Parathyroid adenoma (tissue), 2 donors: ENCODE measurements at regions not wholly inside any gene's neighbourhood (a gene's known extent, or its start where the extent isn't known, plus 50 kb on each side); places are given as distances from the start of the nearest gene placed in this dataset.

Experiments
- H2AFZ ChIP-seq: fragments of 300-600 bp; sonication (generic); one replicate; pipeline ENCODE4 v1.7.0; 2017; ENCODE audit warnings: antibody characterized with exemption, mild to moderate bottlenecking
- H3K27ac ChIP-seq: fragments of 300-600 bp; sonication (generic); one replicate; pipeline ENCODE4 v1.7.0; 2017
- H3K27me3 ChIP-seq: fragments of 300-600 bp; sonication (generic); one replicate; pipeline ENCODE4 v1.7.0; 2017; ENCODE audit warnings: low read length; ENCODE audit not compliant: control insufficient read depth, insufficient read depth
- H3K36me3 ChIP-seq: fragments of 300-600 bp; sonication (generic); one replicate; pipeline ENCODE4 v1.7.0; 2017; ENCODE audit warnings: low read length; ENCODE audit not compliant: control insufficient read depth, insufficient read depth
- H3K4me1 ChIP-seq: fragments of 300-600 bp; sonication (generic); one replicate; pipeline ENCODE4 v1.7.0; 2017; ENCODE audit warnings: control low read depth
- H3K4me2 ChIP-seq: fragments of 300-600 bp; sonication (generic); one replicate; pipeline ENCODE4 v1.7.0; 2017; ENCODE audit warnings: low read length
- H3K4me3 ChIP-seq: fragments of 300-600 bp; sonication (generic); one replicate; pipeline ENCODE4 v1.7.0; 2017; ENCODE audit warnings: low read depth, low read length
- H3K79me2 ChIP-seq: fragments of 300-600 bp; sonication (generic); one replicate; pipeline ENCODE4 v1.7.0; 2017; ENCODE audit warnings: control low read depth
- H3K9ac ChIP-seq: fragments of 300-600 bp; sonication (generic); one replicate; pipeline ENCODE4 v1.7.0; 2017; ENCODE audit warnings: mild to moderate bottlenecking
- H3K9me3 ChIP-seq: fragments of 300-600 bp; sonication (generic); one replicate; pipeline ENCODE4 v1.7.0; 2017; ENCODE audit warnings: low read length; ENCODE audit not compliant: control insufficient read depth
- CTCF ChIP-seq: fragments of 300-600 bp; sonication (generic); IDR thresholded peaks from one replicate; pipeline ENCODE4 v1.7.0; 2017; ENCODE audit warnings: antibody characterized with exemption, mild to moderate bottlenecking
- donor health status: primary hyperparathyroidism.

GRCh38 chr3:70561796-70562195 is 249.4 kb upstream of the MDFIC2 start:
- no peak overlapping the region for H3K4me3 ChIP-seq
- H3K27ac ChIP-seq = no peak overlapping the region
- no peak for TF ChIP-seq CTCF
- no peak overlapping the region for H3K4me2 ChIP-seq
- no peaks in the 10 kb centered on the region for H3K4me1 ChIP-seq
- H3K9me3 ChIP-seq = no peaks in the 10 kb centered on the region
- H2AFZ ChIP-seq = no peak overlapping the region
- no peak overlapping the region for H3K9ac ChIP-seq
- no peaks in the 10 kb centered on the region for H3K79me2 ChIP-seq
- no peaks in the 10 kb centered on the region for H3K27me3 ChIP-seq
- H3K36me3 ChIP-seq = no peaks in the 10 kb centered on the region

- Histone ChIP-seq H3K36me3 (no peaks in the 10 kb centered on the region), H3K79me2 (no peaks in the 10 kb centered on the region), H3K27me3 (no peaks in the 10 kb centered on the region), H3K4me3 (no peak overlapping the region), H3K9me3 (no peaks in the 10 kb centered on the region), H3K27ac (no peak overlapping the region), H2AFZ (no peak overlapping the region), H3K9ac (no peak overlapping the region), H3K4me1 (no peaks in the 10 kb centered on the region), H3K4me2 (no peak overlapping the region)
- TF ChIP-seq CTCF = no peak
Observed at GRCh38 chr3:70558956-70559355, 246.5 kb upstream of the MDFIC2 start.

- Histone ChIP-seq H3K9ac (no peak overlapping the region), H3K27ac (no peak overlapping the region), H2AFZ (no peak overlapping the region), H3K27me3 (no peaks in the 10 kb centered on the region), H3K4me1 (no peaks in the 10 kb centered on the region), H3K9me3 (no peaks in the 10 kb centered on the region), H3K79me2 (no peaks in the 10 kb centered on the region), H3K4me2 (no peak overlapping the region), H3K4me3 (no peak overlapping the region), H3K36me3 (no peaks in the 10 kb centered on the region)
- no peak for TF ChIP-seq CTCF
Observed at GRCh38 chr3:70557976-70558375, 245.5 kb upstream of the MDFIC2 start.

- TF ChIP-seq CTCF = no peak
- Histone ChIP-seq H3K4me1 (no peaks in the 10 kb centered on the region), H2AFZ (no peak overlapping the region), H3K4me2 (no peak overlapping the region), H3K27me3 (no peaks in the 10 kb centered on the region), H3K79me2 (no peaks in the 10 kb centered on the region), H3K4me3 (no peak overlapping the region), H3K9ac (no peak overlapping the region), H3K9me3 (no peaks in the 10 kb centered on the region), H3K27ac (no peak overlapping the region), H3K36me3 (no peaks in the 10 kb centered on the region)
Observed at GRCh38 chr3:70556056-70556455, 243.6 kb upstream of the MDFIC2 start.

GRCh38 chr3:70554170-70554569 is 241.7 kb upstream of the MDFIC2 start:
- Histone ChIP-seq H3K4me2 (no peak overlapping the region), H2AFZ (no peak overlapping the region), H3K4me3 (no peak overlapping the region), H3K9ac (no peak overlapping the region), H3K4me1 (no peaks in the 10 kb centered on the region), H3K79me2 (no peaks in the 10 kb centered on the region), H3K36me3 (no peaks in the 10 kb centered on the region), H3K27me3 (no peaks in the 10 kb centered on the region), H3K9me3 (no peaks in the 10 kb centered on the region), H3K27ac (no peak overlapping the region)
- TF ChIP-seq CTCF = no peak
